Activated CD4-positive, alpha-beta T cell treated with anti-CD3 and anti-CD28 coated beads, Interleukin-2, amount 50 U/mL, for 4 hours (primary cell): ENCODE measurements at regions not wholly inside any gene's neighbourhood (a gene's known extent, or its start where the extent isn't known, plus 50 kb on each side); places are given as distances from the start of the nearest gene placed in this dataset.
"Not testable (repeated sequence)": the region's sequence is repeated elsewhere in the genome, so short reads cannot be mapped to it uniquely, and the experiment has no call there.

ENCODE experiments used
- DNase-seq, 2 experiments: peaks; one replicate each; pipeline ENCODE4 v3.0.0-alpha.2; 2020

DNA sequence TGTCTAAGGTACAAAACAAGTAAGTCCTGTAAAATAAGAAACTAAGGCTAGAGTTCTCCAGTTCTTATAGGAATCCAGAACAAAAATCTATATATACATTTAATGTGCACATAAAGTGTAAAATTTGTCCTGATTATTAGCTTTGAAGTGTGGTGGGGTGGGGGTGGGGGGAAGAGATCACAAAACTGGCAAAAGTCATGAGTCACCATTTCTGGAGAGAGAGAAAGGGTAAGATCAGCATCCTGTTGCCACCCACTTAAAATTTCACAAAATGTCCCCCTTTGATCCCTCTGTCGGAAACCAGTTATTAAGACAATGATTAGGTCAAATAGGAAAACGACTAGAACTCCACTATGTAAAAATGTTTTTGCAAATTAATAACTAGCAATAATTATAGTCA lies 482.0 kb upstream of the POU3F2 start:
- DNase-seq: no peak

DNA sequence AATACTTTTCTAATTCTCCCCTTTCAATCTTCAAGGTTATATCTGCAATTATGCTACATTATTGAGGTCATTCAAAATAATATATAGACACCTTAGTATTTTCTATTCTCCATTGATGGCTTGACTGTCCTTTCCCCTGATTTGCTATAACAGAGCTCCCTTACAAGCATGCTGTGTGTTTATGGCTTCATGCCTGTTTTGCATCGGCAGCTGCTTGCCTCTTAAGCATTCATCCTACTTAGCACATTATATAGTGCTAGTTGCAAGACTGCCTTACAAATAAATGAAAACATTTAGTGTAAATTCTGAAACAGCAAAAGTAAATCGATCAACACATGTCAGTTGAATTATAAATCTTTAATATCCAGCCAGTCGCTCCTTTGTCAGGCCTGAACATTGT lies 476.2 kb upstream of the POU3F2 start:
- no peak for DNase-seq

GRCh38 chr6:98366371-98366770 lies 468.0 kb upstream of the POU3F2 start:
- no peak for DNase-seq

- DNase-seq: no peak
Measured at GRCh38 chr6:98380589-98380988, 453.8 kb upstream of the POU3F2 start.

DNA sequence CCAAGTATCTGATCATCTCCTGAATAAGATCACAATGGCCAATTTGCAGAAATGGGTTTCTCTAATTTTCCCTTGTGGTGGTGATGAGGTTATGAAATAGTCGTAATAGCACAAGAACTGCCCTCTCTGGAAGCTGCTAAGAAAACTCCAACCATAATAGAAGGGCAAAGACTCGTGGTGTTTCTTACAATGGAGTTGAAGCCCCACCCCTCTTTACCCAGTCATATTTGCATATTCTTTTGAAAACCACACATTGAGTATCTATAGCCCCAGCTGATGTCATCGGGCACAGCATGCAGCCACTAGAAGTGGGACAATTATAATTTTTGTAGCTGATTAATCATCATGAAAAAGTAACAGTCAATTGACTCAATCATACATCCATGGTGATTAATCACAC lies 452.1 kb upstream of the POU3F2 start:
- no peak for DNase-seq

DNA sequence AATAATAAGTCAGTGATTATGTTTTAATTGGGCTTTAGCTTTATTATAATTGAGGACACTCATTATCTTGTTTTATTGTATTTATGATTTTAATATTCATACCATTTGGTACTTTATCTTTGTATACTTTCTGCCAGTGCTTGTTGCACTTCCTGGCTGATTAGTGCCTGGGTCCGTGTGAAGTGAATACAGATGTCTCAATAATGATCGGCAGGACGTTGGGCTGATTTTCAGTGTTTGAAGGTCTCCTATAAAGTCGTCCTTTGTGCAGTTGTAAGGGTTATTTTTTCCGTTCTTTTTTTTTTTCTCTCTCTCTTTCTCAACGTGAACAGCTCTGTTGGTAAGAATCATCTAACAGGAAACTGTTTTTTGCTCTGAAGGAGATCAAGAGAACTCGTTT lies 450.0 kb upstream of the POU3F2 start:
- no peak for DNase-seq

DNA sequence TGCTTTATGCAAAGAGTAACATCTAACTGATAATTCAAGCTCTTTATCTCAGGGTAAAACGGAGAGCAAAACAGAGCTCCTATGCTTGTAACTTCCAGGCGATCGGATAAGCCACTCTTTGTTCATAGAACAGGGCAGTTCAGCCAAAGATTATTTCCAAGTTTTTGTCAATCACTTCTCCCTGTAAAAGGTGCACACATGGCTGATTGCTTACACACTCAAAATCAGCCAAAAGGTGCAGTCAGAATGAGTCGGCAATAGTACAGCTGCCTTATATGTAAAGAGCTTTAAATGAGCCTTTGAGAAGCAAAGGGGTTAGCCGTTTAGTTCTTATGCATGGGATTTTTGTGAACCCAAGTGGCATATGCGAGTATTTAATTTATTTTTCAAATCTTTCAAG lies 449.6 kb upstream of the POU3F2 start:
- DNase-seq: no peak

- DNase-seq: no peak
Measured at GRCh38 chr6:98395610-98396166, 438.7 kb upstream of the POU3F2 start.

GRCh38 chr6:98416027-98416426 lies 418.3 kb upstream of the POU3F2 start:
- no peak for DNase-seq

GRCh38 chr6:98416497-98417158 lies 417.7 kb upstream of the POU3F2 start:
- not testable (repeated sequence) for DNase-seq

GRCh38 chr6:98433325-98434056 lies 400.9 kb upstream of the POU3F2 start:
- no peak for DNase-seq

- DNase-seq: no peak
Measured at GRCh38 chr6:98443633-98444032, 390.7 kb upstream of the POU3F2 start.

DNA sequence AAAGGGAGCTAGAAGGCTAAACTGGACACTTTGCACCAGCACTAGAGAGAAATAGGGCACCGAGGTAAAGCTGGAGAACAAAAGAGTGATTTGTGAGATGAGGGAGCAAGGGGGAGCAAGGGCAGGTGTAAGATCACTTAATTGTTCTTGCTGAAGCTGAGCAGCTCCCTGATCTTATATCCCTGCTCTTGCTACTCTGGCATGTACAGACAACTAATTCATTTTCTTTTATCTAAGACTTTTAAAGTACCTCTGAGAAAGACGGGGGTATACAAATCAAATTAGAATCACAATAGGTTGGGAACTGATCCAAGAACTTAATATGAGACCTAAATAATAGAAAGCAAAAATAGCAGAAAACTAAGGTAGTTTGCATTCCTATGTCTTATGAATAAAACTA lies 381.7 kb upstream of the POU3F2 start:
- no peak for DNase-seq

GRCh38 chr6:98454809-98455322 lies 379.5 kb upstream of the POU3F2 start:
- DNase-seq: no peak

- DNase-seq: no peak
Measured at GRCh38 chr6:98458708-98459107, 375.7 kb upstream of the POU3F2 start.

DNA sequence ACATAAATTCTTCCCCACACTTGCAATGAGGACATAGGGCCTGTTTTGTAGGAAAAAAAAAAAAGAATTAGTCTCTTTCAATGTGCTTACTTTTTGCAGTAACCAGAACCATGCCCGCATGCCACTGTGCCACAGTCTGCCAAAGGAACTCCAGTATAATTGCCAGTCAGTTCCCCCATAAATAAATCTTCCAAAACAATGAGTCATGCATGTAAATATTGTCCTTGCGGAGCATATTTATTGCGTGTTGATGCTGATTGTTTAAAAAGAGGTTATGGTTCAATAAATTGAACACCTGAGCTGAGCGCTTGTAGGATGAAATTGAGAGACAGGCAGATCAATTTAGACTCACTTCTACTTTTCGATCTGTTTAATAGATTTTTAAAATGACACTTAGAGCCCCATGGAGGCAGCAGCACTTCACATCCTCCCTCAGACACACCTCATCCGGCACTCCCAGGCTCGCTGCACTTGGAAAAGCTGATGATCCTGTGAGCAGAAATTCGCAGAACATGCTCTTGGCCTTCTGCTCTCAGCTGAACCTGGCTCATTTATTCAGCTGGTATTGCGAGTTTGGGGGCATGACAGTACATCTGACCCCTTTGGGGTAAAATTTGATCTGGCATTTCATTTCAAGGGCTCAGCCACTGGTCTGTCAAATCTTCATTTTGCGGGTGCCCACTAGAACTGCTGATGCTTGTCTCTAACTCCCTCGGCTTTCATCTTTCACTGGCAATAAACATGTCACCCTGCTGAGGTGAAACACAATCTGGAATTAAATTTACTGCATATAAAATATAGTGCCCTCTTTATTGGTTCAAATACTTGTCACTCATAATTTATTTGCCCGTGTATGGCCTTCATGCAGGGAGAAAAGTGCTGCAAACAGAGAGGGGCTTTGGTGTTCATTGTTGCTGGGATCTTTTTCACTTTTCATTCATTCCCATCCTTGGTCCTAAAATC lies 371.1 kb upstream of the POU3F2 start:
- no peak for DNase-seq

- no peak for DNase-seq
Measured at GRCh38 chr6:98467091-98467490, 367.3 kb upstream of the POU3F2 start.

GRCh38 chr6:98467902-98468301 lies 366.5 kb upstream of the POU3F2 start:
- no peak for DNase-seq

DNA sequence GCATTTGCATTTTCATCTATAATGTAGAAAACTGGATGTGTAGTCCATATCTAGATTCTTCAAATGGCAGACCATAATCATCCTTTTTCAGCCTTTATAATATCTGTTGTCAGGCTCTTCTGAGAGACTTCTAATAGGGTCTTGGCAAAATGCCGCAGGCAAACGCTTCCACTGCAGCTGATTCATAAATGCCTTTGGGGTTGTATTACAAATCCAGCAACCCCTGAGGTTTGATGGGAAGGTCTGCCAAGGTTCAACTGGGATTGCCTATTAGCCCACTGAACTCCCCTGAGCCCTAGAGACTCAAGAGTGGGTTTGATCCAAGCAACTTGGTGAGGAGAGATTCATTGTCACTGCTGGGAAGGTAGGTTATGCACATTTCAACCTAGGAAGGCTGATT lies 365.2 kb upstream of the POU3F2 start:
- no peak for DNase-seq

DNA sequence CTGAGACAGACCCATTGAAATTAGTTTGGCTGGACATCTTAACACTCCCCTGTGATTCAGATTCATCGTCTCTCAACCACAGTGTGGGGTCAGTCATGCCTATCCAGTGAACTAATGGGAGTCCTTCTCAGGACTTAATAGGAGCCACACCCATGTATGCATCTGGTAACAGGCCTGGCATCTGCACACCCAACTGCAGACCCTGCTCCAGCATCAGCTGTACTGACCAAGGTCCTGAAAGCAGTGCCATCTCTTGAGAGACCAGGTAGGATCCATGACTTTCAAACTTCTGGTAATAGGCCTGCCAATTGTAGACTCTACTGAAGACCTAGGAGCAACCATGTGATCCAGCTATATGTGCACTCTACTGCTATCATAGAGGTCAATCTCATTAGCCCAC lies 363.6 kb upstream of the POU3F2 start:
- no peak for DNase-seq

DNA sequence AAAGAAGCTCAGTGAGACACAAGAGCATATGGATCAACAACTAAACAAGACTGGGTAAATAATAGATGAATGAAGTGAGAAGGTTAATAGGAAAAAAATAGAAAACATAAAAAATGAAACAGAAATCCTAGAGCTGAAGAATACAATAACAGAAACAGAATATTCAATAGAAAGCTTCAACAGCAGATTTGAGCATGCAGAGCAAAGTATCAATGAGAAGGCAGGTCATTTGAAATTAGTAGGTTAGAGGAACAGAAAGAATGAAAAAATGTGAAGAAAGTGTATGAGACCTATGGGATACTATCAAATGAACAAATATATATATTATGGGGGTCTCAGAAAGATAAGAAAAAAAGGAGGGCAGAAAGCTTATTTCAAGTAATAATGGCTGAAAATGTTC lies 362.9 kb upstream of the POU3F2 start:
- no peak for DNase-seq

- no peak for DNase-seq
Measured at GRCh38 chr6:98477231-98477630, 357.1 kb upstream of the POU3F2 start.

DNA sequence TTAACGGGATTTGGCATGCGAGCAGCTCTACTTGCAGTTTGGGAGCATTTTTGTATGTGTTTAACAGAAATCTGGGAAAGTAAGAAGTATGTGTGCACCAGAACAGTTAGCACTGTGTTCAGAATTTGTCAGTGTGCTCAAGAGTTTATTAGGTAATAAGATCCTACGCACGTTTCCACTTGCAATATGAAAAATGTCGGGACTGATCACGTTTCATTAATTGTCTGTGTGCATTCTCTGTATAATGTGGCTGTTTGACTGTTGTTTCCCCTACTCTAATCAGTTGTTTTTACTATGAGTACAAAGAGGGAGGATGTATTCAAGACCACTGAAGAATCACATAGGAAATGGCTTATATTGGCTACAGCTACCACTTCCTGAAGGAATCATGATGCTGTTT lies 349.7 kb upstream of the POU3F2 start:
- DNase-seq: no peak
